MM.1S (cell line): ENCODE measurements at regions not wholly inside any gene's neighbourhood (a gene's known extent, or its start where the extent isn't known, plus 50 kb on each side); places are given as distances from the start of the nearest gene placed in this dataset.

Experiments used
- DNase-seq: peaks from one replicate; pipeline ENCODE4 v3.0.0-alpha.2; 2015
- H2AFZ ChIP-seq: fragments of 300-600 bp; sonication (generic); 2 replicates; pipeline ENCODE4 v1.6.0; 2016; ENCODE audit warnings: antibody characterized with exemption, low read length
- H3F3A ChIP-seq: fragments of 300-600 bp; sonication (generic); 2 replicates; pipeline ENCODE4 v1.6.1; 2016; ENCODE audit warnings: mild to moderate bottlenecking, antibody characterized with exemption, low read length, moderate library complexity, mixed read lengths; ENCODE audit not compliant: insufficient read depth
- H3K27ac ChIP-seq: fragments of 300-600 bp; sonication (generic); 2 replicates; pipeline ENCODE4 v1.5.1; 2016; ENCODE audit warnings: mild to moderate bottlenecking, low read length
- H3K27me3 ChIP-seq: fragments of 300-600 bp; sonication (generic); replicated peaks from 2 replicates; pipeline ENCODE4 v1.6.0; 2016; ENCODE audit warnings: low read length; ENCODE audit not compliant: insufficient read depth
- H3K36me3 ChIP-seq: fragments of 300-600 bp; sonication (generic); replicated peaks from 2 replicates; pipeline ENCODE4 v1.6.1; 2016; ENCODE audit warnings: mild to moderate bottlenecking, low read length, mixed read lengths; ENCODE audit not compliant: insufficient read depth
- H3K4me1 ChIP-seq: fragments of 300-600 bp; sonication (generic); 2 replicates; pipeline ENCODE4 v1.6.1; 2016; ENCODE audit warnings: low read length, mixed read lengths
- H3K4me2 ChIP-seq: fragments of 300-600 bp; sonication (generic); 2 replicates; pipeline ENCODE4 v1.6.0; 2016; ENCODE audit warnings: low read depth, low read length
- H3K4me3 ChIP-seq: fragments of 300-600 bp; sonication (generic); 2 replicates; pipeline ENCODE4 v1.5.1; 2016; ENCODE audit warnings: low read length, mixed read lengths
- H3K79me2 ChIP-seq: fragments of 300-600 bp; sonication (generic); 2 replicates; pipeline ENCODE4 v1.6.1; 2016; ENCODE audit warnings: mixed run types, low read length, mixed read lengths
- H3K9ac ChIP-seq: fragments of 300-600 bp; sonication (generic); 2 replicates; pipeline ENCODE4 v1.6.1; 2016; ENCODE audit warnings: low read length, mixed read lengths
- H3K9me2 ChIP-seq: fragments of 300-600 bp; sonication (generic); replicated peaks from 2 replicates; pipeline ENCODE4 v1.6.1; 2016; ENCODE audit warnings: mild to moderate bottlenecking, low read length, mixed read lengths; ENCODE audit not compliant: insufficient read depth
- H3K9me3 ChIP-seq: fragments of 300-600 bp; sonication (generic); replicated peaks from 2 replicates; pipeline ENCODE4 v1.6.1; 2016; ENCODE audit warnings: mild to moderate bottlenecking, low read length, mixed read lengths; ENCODE audit not compliant: insufficient read depth
- H4K20me1 ChIP-seq: fragments of 300-600 bp; sonication (generic); 2 replicates; pipeline ENCODE4 v1.6.1; 2016; ENCODE audit warnings: mild to moderate bottlenecking, low read length, moderate library complexity, mixed read lengths; ENCODE audit not compliant: insufficient read depth
- EZH2 ChIP-seq: fragments of 300-600 bp; sonication (generic); optimal IDR thresholded peaks from 2 replicates; pipeline ENCODE3; 2017; ENCODE audit warnings: low read depth, mild to moderate bottlenecking, antibody characterized with exemption, low read length, mixed read lengths
- EZH2phosphoT487 ChIP-seq: fragments of 300-600 bp; sonication (generic); IDR thresholded peaks from 2 replicates; pipeline ENCODE4 v1.6.1; 2018; ENCODE audit warnings: antibody characterized with exemption, low read length
- TF ChIP-seq, protein P1 (sequence below): fragments of 300-600 bp; sonication (generic); IDR thresholded peaks from 2 replicates; pipeline ENCODE4 v1.5.1; 2016; ENCODE audit warnings: antibody characterized with exemption, low read length, mixed read lengths

DNA sequence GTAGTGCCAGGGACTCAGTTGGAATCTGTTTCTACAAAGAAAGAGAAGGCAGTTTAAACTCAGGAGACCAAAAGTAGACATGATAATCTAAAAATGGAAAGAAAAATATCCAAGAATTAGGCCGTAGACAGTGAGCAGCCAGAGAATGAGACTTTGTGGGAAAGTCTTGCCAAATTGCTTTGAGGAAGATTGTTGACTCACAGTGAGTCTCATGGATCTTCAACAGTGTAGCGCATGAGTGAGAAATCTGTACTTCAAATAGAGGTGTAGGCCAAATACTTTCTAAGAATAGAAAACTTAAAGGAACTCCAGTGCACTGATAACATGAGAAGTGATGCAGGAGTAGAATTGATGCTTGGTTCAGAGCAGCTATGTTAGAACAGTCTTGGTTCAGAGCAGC lies 284.5 kb downstream of the HTR1B start:
- no peak overlapping the region for H2AFZ ChIP-seq
- TF ChIP-seq EZH2 (no peak), EZH2phosphoT487 (no peak)
- TF ChIP-seq, protein P1, sequence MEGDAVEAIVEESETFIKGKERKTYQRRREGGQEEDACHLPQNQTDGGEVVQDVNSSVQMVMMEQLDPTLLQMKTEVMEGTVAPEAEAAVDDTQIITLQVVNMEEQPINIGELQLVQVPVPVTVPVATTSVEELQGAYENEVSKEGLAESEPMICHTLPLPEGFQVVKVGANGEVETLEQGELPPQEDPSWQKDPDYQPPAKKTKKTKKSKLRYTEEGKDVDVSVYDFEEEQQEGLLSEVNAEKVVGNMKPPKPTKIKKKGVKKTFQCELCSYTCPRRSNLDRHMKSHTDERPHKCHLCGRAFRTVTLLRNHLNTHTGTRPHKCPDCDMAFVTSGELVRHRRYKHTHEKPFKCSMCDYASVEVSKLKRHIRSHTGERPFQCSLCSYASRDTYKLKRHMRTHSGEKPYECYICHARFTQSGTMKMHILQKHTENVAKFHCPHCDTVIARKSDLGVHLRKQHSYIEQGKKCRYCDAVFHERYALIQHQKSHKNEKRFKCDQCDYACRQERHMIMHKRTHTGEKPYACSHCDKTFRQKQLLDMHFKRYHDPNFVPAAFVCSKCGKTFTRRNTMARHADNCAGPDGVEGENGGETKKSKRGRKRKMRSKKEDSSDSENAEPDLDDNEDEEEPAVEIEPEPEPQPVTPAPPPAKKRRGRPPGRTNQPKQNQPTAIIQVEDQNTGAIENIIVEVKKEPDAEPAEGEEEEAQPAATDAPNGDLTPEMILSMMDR = no peak
- H3K27ac ChIP-seq = no peak overlapping the region
- H3K9me2 ChIP-seq = no peaks in the 10 kb centered on the region
- no peaks in the 10 kb centered on the region for H4K20me1 ChIP-seq
- H3K4me3 ChIP-seq = no peak overlapping the region
- no peak for DNase-seq
- H3K36me3 ChIP-seq = no peaks in the 10 kb centered on the region
- no peaks in the 10 kb centered on the region for H3K9me3 ChIP-seq
- no peaks in the 10 kb centered on the region for H3K27me3 ChIP-seq
- no peaks in the 10 kb centered on the region for H3F3A ChIP-seq
- H3K9ac ChIP-seq = no peak overlapping the region
- peaks cover 4% of the 10 kb centered on the region; the same call in 1 of the 2 replicates for H3K4me1 ChIP-seq
- H3K79me2 ChIP-seq = no peaks in the 10 kb centered on the region
- H3K4me2 ChIP-seq = no peak overlapping the region

- TF ChIP-seq, protein P1 = no peak
- TF ChIP-seq EZH2 (no peak), EZH2phosphoT487 (no peak)
- H3F3A ChIP-seq = no peaks in the 10 kb centered on the region
Measured at GRCh38 chr6:77177470-77177869, 285.8 kb downstream of the HTR1B start.

GRCh38 chr6:77173472-77174074 lies 289.7 kb downstream of the HTR1B start:
- no peak overlapping the region for H3K27ac ChIP-seq
- H4K20me1 ChIP-seq = no peaks in the 10 kb centered on the region
- H3K9ac ChIP-seq = no peak overlapping the region
- H3K36me3 ChIP-seq = no peaks in the 10 kb centered on the region
- DNase-seq = no peak
- TF ChIP-seq, protein P1 = no peak
- TF ChIP-seq EZH2phosphoT487 (no peak), EZH2 (no peak)
- H3K4me2 ChIP-seq = no peak overlapping the region
- no peaks in the 10 kb centered on the region for H3K4me1 ChIP-seq
- H3K9me3 ChIP-seq = no peaks in the 10 kb centered on the region
- H3F3A ChIP-seq = no peaks in the 10 kb centered on the region
- H3K27me3 ChIP-seq = no peaks in the 10 kb centered on the region
- no peaks in the 10 kb centered on the region for H3K79me2 ChIP-seq
- no peak overlapping the region for H3K4me3 ChIP-seq
- no peaks in the 10 kb centered on the region for H3K9me2 ChIP-seq
- no peak overlapping the region for H2AFZ ChIP-seq

More at GRCh38 chr6:77177470-77177869, 285.8 kb downstream of the HTR1B start:
- Histone ChIP-seq H4K20me1 (no peaks in the 10 kb centered on the region), H3K4me2 (no peak overlapping the region), H2AFZ (no peak overlapping the region), H3K4me3 (no peak overlapping the region), H3K27me3 (no peaks in the 10 kb centered on the region), H3K9ac (no peak overlapping the region), H3K79me2 (no peaks in the 10 kb centered on the region), H3K9me3 (no peaks in the 10 kb centered on the region), H3K4me1 (peaks cover 4% of the 10 kb centered on the region; the same call in 1 of the 2 replicates), H3K36me3 (no peaks in the 10 kb centered on the region), H3K27ac (no peak overlapping the region), H3K9me2 (no peaks in the 10 kb centered on the region)
- DNase-seq = no peak
